Posterior cingulate gyrus (tissue), 11 donors: ENCODE measurements at regions not wholly inside any gene's neighbourhood (a gene's known extent, or its start where the extent isn't known, plus 50 kb on each side); places are given as distances from the start of the nearest gene placed in this dataset.

ENCODE experiments used
- DNase-seq, 10 donors: peaks; one replicate each; pipeline versions ENCODE4 v3.0.0 to v3.0.0-alpha.2; 2020 to 2021; ENCODE audit warnings: mixed read lengths in 3 of 10
- intact Hi-C: fragments of 100-400 bp; cut with DNase I; formaldehyde crosslinking; loops from one replicate; pipeline ENCODE4 v1.15.1; 2023

DNA sequence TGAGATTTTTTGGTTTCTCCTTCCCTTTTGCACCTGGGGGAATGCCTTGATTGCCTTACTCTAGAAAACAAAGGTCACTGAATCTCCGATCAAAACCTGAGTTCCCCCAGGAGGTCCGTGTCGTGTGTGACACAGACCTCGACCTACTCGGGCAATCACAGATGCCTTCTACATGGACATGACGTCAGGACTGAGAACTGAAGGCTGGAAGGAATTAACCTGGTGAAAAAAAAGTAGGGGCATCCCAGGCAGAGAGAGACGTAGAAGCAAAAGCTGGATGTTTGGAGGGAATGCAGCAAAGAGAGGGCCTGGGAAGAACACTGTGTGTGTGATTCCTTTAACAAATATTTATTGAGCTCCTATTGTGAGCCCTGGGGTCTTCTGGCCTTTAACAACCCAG lies 178.0 kb downstream of the PRDM2 start:
- intact Hi-C loops = no loop called here
- no peak for DNase-seq

DNA sequence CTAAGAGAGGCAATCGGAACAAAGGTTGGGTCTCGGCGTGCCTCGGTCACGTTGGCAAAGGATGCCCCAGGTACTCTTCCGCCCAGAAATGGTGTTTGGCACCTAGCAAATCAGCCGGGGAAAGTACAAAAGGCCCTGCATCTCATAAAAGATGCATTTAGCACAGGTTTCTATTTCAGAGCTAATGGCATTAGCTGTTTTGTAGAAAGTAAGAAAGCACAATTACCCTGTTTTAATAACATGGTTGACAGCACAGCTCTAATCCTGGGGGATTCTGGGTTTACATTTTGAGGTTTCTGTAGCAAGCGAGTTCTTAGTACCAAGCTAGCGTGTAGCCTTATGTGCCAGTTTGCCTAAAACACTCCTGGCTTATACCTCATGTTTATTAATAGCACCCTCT lies 178.5 kb downstream of the PRDM2 start:
- intact Hi-C loops = no loop called here
- no peak for DNase-seq

DNA sequence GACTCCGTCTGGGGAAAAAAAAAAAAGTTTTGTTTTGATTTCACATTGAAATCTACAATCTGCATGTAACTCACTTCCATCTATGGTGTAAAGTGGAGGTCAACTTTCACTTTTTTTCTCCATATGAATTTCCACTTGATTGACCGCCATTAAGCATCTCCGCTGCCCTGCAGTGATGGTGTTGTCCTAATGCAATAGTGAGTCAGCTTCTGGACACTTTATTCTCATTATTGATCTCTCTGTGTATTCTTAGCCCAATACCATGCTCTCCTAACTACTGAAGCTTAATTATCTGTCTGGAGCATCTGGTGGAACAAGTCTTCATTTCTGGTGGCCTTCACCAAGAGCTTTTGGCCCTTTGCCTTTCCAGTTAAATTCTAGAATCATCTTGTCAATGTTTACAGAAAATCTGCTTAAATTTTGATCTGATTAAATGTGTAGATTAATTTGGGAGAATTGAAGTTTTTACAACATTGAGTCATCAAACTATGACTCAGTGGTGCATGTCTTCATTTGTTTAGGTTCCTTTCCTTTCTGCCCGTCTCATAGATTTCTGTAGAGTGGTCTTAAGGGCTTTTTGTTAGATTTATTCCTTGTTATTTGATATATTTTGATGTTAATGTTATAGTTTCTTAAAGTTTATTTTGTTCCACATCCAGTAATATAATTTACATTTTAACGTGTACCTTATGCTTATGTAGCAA lies 181.5 kb downstream of the PRDM2 start:
- intact Hi-C loops = no loop called here
- no peak for DNase-seq

DNA sequence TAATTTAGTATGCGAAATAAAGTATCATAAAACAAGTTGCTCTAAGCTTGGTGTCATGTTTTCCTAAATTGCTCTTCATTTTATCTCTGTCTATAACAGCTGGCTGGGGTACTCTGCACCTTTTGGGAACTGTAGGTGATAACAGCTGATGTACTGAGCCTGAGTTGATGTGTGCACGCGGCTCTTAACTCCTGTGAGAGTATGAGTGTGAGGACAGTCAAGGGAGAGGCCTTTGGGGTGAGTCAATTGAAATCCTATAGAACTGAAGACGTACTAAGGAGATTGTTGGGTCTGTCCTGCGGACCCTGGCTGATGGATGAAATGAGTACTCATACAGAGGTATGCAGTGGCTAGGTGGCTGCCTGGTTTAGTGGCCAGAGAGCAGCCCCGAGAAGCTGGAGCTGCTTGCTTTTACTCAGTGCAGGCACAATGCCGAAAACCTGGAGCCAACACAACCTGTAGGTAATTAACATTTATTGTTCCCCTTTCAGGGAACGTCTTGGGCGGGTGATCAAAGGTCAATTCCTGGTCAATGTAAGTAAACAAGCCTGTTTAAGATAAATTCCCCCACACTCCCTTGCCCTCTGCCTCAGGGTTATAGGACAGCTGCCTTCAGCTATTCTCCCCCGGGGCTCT lies 188.5 kb downstream of the PRDM2 start:
- intact Hi-C loops = no loop called here

DNA sequence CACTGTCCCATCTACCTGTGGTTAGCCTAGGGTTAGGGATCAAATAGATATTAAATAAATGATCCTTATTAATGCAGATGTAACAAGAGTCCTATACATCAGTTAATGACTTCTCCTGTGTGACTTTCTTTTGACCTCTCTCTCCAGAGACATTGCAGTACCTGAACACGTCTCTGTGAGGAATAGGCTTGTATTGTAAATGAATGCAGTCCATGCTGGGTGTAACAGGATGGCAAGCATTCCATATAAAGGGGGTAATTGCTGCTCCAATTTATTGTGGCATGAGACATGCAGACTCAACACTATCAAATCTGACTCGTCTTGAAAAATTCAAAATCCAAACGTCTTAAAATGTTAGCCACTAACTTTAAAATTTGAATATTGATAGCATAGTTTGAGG lies 189.5 kb downstream of the PRDM2 start:
- intact Hi-C loops = no loop called here

More for the DNA sequence above, 188.5 kb downstream of the PRDM2 start:
- DNase-seq = no peak

DNA sequence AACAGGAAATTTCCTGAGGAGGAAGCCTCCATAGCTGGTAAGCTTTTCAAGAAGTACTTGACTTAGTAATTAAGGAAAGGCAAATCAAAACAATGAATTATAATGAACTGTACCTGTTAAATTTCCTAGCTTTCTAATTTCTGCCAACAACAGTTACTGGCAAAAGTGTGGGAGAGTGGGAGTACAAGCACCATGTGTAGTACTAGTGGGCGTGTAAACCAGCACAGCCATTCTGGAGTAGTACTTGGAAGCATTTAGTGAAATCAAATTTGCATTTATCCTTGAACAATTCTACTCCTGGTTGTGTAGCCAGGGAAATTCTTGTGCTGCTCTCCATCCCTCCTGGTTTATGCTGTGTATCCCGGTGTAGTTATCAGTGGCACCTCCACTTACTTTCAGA lies 190.8 kb downstream of the PRDM2 start:
- intact Hi-C loops = no loop called here
- no peak for DNase-seq

More for the DNA sequence above, 189.5 kb downstream of the PRDM2 start:
- no peak for DNase-seq

DNA sequence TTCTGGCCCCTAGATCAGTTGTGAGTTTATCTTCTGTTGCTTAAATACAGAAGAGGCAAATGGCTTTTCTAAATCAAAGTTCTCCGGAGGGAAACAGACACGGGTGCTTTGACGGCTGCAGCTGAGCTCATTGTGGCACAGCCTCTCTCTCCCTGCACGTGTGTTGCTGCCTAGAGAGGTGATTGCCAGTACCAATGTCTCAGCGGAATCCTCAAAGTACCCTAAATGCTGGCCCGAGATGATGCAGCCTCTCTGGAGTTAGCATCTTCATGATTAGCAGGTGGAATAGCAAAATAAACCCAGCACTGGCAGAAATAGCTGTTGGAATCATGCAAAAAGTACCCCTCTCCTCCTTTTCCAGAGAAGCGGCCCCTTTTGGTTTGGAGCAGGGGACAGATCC lies 192.2 kb downstream of the PRDM2 start:
- DNase-seq = peak in 5 of 10 donors; percentile 14 to 77 (median 28)
- intact Hi-C loops = no loop called here

DNA sequence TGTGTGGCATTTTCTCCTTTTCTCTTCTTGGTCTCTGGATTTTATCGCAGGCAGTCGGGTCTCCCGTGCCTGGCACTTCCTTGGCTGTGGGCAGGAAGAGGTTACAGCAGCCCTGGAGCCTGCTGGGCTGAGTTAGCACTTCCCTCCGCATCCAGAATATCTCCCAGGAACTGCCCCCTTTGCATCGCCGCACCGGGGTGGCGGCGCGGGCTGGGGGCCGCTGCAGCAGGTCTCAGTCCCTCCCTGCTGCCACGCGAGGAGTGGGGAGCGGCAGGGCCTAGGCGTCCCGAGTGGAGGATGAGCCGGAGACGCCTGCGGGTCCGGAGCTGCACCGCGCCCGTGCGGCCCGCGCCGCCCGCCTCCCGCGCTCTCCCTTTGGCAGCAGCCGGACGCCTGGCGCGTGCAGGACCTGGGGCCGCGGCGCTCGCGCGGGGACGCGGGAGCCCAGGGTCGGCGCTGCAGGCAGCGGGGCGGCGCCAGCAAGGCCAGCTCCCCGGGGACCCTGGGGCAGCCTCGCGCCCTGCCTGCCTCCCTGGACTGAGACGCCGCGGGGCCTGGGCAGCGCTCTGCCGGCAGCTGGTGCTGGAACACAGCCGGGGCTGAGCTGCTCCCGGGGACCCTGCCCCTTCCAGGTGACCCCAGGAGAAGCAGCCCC lies 192.8 kb downstream of the PRDM2 start:
- DNase-seq = peak in 8 of 10 donors; percentile 21 to 89 (median 32)
- intact Hi-C loops = no loop called here

DNA sequence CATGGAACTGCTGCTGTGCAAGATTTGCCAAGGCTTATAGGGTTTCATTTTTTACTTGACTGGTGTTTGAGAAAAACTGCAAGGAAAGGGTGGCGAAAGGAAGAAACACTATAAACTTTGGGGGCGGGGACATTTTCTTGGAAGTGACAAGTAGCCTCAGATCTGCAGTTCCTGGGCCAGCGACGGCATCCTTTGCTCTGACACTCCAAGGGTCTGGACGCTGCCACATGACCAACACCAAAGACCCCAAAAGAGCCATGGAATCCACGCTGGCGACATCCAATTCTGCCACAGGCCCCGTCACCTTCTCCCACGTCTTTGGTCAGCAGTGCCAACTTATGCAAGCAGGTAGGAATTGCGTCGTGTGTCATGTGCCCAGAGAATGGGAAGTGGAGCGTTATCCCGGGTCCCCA lies 193.4 kb downstream of the PRDM2 start:
- intact Hi-C loops = no loop called here
- DNase-seq = peak in 2 of 10 donors; percentile 17 to 84

DNA sequence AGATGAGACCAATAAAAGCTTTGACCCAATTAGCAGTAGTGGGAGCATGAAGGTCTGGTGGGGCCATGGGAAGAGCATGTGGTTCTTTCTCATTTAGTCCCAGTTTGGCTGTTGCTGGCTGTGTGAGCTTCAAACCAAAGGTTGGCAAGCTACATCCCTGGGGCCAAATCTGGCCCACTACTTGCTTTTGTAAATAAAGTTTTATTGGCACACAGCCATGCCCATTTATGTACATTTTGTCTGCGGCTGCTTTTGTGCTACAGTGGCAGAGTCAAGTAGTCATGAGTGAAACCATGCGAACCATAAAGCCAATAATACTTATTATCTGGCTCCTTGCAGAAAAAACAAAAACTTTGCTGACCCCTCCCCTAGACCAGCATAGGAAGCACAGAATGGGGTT lies 196.9 kb downstream of the PRDM2 start:
- no peak for DNase-seq
- intact Hi-C loops = no loop called here

DNA sequence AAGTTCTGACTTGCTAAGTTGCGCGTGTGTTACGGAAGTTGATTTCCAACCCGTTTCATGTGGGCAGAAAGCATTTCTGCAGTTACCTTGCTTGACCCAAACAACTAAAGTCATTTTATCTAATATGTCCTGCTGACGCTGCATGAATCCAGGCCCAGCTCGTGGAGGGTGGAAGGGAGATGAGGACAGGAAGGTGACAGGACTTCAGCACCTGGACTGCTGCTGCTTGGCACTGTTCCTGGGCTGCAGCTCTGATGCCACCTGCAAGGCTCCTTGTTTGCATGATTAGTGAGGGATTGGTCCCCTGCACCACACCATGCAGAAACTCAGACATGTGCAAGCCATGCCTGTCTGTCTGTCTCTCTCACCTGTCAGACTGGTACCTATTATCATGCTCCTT lies 198.4 kb downstream of the PRDM2 start:
- DNase-seq = no peak
- intact Hi-C loops = no loop called here

DNA sequence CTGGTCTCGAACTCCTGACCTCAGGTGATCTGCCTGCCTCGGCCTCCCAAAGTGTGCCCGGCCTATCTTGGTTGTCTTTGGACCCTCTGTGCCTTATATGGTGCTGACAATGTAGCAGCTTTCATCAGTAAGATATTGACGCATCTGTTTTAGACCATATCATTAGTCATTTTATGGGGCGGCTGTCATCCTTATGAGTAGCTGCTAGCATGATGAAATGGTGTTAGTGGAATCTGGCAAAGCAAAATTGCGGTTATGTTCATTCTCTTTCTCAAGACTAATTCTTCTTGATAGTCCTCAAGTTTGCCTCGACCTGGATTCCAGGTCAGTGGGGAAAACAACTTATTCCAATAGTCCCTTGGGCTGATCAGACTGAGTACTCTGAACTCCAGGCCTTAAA lies 199.9 kb downstream of the PRDM2 start:
- no peak for DNase-seq
- intact Hi-C loops = no loop called here

DNA sequence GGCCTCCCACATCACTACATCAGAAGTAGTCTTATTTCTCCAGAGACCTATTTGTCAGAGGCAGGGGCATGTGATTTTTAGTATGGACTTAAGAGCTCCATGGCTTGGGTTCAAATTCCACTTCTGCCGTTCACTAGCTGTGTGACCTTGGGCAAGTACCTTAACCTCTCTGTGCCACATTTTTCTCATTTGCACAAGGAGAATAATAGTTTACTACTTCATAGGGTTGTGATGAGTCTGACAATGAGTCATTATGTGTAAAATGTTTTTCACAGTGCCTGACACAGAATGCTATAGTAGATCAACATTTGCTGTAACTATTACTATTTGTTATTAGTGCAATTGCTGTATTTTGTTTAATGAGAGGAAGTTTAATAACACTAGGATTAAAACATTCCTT lies 200.6 kb downstream of the PRDM2 start:
- no peak for DNase-seq
- intact Hi-C loops = no loop called here

DNA sequence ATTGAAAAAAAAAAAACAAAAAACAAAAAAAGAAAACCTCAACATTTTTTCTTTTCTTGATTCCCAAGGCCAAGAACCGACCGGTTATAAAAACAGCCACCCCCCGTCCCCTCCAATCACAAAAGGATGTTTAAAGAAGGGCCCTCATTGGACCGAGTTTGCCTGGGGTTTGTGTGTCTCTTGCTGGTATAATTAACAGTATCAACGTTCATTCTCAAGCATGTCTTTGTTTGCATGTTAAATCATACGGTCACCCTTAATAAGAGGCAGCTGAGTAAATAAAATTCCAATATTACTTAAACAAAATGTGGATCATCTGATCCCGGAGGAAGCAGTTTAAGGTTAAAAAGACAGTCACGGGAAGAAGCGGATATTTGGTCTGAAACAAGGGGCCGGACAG lies 201.1 kb downstream of the PRDM2 start:
- DNase-seq = no peak
- intact Hi-C loops = no loop called here

DNA sequence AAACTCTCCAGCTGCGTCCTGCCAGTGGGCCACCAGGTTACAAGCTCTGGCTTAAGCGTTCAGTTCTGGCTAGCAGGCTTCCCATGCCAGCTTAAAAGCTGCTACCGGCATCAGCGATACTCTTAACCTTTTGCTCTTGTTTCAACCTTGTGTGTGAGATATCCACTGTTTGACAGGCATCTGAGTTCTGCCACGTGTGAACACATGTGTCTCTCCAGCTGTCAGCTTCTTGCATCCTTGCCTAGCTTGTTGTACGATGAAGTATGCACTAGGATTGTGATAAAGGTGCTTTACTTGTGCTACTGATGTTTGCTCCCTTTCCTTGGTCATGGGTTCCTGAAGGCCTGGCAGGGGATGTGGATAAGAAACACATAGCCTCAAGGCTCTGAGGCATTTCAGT lies 201.6 kb downstream of the PRDM2 start:
- intact Hi-C loops = no loop called here

DNA sequence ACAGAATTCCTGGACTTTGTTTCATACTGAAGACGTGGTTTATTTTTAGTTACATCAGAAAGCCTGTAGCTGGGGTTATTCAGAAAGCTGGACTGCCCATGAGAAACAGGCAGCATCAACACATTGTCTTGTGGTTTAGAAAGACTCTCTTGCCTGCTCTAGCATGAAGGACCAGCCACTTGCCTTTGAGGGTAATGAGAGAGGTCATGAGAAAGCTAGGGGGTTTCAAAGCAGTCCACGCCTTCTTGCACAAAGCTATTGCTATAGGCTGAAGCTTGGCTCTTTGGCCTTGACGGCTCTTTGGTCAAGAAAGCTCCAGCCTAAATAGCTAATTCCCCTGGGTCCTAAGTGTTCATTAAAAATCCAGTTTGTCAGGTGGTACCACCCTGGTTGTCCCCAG lies 208.1 kb downstream of the PRDM2 start:
- intact Hi-C loops = no loop called here
- no peak for DNase-seq

More for the DNA sequence above, 201.6 kb downstream of the PRDM2 start:
- no peak for DNase-seq

DNA sequence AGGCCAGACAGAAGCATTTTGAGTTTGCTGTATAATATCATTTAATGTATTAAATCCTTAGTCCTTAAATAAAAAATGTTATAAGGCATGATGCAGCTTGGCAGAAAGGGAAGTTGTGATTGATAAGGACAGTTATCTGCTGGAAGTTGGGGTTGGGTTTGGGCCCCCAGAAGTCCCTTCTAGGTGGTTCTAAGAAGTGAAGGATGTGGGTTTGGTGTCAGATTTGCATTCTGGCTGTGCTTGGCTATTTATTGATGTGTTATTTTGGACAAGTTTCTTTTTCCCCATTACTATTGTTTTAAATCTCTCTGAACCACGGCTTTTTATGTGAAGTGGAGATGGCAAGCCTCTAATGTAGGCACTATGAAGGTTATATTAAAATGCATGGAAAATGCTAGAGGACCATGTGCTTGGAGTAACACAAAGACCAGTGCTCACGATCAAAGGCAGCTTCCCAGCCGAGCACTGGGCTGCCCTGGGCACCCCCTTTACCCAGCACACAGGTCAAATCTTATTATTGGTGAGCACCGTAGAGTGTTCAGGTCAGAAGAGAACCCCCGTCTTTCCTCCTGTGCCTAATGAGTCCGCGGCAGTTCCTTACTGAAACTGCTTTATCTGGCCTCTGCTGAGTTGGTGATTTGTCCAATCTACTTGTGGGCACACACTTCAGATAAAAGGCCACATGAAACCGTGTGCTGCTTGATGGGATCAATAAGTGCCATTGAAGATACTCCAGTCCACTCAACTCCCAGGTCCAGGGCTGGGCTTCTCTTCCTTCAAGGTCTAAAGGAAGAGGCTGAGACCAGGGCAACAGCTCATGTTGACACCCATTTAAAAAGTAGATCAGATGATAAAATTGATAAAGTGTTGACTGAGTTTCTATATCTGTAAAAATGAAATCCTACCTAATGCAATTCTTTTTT lies 212.0 kb downstream of the PRDM2 start:
- no peak for DNase-seq
- intact Hi-C loops = no loop called here

DNA sequence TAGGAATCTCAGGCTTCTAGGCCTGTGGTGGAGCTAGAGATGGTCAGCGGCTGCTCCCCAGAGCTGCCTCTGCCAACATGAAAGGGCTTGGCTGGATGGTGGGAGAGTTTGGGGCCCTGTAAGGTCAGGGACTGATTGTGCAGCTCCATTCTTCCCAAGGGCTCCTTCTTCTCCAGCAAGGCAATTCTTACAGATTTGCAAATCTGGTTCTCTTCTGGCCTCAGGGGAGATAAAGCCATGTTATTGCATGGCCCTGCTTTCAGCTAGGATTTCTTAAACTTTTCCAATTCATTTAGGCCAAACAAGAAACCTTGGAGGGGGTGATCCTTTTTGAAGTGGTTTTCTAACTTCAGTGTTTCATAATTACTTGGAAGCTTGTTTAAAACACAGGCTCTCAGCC lies 213.4 kb downstream of the PRDM2 start:
- intact Hi-C loops = no loop called here
- DNase-seq = no peak

DNA sequence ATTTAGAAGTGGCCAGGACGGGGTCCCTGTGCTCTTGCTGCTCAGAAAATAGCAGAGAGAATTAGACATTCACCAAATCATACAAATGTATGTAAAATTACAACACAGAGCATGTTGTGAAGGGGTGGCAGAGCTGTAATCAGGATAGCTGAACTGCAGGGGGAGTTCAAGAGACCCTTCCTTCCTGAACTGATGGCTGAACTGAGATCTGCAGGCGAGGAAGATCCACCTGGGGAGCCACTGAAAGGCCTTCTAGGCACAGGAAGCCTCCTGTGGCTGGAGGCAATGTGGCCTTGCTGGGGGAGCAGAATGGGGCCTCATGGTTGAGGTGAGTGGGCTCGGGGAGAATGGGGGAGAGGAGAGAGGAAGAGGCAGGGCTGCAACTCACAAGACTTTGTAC lies 216.5 kb downstream of the PRDM2 start:
- DNase-seq = no peak
- intact Hi-C loops = no loop called here

DNA sequence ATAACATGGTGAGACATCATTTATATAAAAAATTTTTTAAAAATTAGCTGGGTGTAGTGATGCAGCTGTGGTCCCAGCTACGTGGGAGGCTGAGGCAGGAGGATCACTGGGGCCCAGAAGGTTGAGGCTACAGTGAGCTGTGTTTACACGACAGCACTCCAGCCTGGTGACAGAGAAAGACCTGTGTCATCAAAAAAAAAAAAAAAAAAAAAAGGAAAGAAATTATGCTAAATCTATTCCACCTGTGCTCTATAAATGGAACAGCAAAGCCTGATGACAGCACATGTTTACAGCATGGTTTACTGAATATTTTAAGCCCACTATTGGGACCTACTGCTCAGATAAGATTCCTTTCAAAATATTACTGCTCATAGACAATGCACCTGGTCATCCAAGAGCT lies 217.6 kb downstream of the PRDM2 start:
- intact Hi-C loops = no loop called here
- DNase-seq = no peak

DNA sequence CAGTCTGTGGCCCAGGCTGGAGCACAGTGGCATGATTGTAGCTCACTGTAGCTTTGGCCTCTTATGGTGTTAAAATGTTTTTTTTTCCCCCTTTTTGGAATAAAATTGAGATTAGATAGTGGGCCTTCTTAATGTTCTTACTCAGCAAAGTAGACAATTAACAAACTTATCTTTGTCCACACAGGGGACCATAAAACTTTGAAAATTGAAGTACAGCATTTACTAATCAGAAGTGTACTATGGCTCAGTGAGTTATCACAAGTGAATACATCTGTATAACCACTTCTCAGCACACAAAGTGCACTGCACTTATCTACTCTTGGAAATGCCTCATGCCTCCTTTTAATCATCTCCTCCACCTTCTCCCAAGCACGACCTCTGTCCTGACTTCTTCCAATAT lies 218.9 kb downstream of the PRDM2 start:
- DNase-seq = no peak
- intact Hi-C loops = no loop called here
